HG03139 (cell line): ENCODE measurements at regions not wholly inside any gene's neighbourhood (a gene's known extent, or its start where the extent isn't known, plus 50 kb on each side); places are given as distances from the start of the nearest gene placed in this dataset.
"Not testable (repeated sequence)": the region's sequence is repeated elsewhere in the genome, so short reads cannot be mapped to it uniquely, and the experiment has no call there.

Experiments used
- ATAC-seq: cut with Tn5 transposase; IDR thresholded peaks from one replicate; pipeline ENCODE4 v1.9.1; 2021; ENCODE audit not compliant: unreplicated experiment

DNA sequence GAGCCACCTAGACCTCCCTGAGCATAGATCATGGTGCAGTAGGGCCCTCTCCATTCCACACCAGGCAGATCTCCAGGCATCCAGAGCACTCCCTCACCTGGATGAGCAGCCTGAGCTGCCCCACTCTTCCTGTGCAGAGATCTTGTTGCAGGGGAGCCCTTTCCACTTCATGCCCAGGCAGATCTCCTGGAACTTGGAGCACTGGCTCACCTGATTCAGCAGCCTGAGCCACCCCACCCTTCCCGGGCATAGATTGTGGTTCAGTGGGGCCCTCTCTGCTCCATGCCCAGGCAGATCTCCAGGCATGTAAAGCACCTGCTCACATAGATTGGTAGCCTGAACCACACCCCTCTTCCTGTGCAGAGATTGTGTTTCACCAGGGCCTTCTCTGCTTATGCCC lies 78.0 kb downstream of the SEC16B start:
- ATAC-seq, result no peak

DNA sequence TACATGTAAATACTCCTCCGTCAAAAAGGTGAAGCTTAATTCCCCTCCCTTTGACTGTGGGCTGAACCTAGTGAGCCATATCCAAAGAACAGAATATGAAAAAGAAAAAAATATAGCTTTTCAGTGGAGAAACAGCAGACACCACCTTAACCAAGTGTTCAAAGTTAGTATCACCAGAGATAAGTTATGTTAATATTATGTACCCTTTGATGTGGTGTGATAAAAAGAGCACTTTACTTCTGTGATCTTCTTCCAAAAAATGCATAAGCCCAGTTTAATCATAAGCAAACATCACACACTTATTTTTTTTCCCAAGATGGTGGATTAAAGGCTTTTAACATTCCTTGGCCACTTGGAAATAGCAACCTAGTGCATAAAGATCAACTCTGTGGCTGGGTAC lies 79.4 kb downstream of the SEC16B start:
- ATAC-seq, result no peak

DNA sequence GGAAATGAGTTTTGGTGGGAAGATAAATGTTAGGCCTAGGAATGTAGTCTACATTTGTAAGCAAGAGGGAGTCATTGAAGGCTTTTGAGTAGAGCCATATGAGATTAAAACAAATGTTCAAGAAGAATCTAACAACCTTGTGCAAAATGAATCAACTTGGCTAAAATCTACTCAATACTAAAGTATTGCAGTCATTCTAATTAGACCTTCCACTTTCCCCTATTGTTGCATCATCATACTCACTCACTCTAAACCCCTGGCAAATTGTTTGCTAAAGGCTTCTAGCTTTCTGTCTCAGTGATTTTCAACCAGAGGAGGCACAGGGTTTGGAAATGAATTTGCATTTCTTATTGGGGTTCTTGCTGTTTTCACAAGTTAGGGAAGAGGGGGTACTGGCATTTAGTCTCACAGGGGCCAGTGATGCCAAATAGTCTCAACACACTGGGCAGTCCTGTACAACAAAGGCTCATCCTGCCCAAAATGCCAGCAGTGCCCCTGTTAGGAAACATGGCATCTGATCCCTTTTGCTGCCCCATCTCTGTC lies 85.3 kb downstream of the SEC16B start:
- ATAC-seq, result no peak

DNA sequence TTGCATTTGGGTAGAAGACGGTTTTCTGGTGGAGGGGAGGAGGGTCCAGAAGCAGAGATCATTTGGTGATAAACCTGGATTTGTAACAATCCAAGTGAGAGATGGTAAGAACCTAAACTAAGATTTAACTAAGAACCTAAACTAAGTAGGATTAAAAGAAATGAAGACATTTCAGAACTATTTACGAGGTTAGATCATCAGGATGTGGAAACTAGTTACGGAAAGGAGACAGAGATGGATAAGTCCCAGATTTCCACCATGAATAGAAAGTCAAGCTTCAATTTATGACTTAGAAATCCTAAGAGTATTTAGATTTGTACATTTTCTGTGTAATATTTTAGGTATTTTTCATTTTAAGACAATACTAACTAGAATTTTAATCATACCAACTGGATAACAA lies 86.3 kb downstream of the SEC16B start:
- ATAC-seq, result no peak

DNA sequence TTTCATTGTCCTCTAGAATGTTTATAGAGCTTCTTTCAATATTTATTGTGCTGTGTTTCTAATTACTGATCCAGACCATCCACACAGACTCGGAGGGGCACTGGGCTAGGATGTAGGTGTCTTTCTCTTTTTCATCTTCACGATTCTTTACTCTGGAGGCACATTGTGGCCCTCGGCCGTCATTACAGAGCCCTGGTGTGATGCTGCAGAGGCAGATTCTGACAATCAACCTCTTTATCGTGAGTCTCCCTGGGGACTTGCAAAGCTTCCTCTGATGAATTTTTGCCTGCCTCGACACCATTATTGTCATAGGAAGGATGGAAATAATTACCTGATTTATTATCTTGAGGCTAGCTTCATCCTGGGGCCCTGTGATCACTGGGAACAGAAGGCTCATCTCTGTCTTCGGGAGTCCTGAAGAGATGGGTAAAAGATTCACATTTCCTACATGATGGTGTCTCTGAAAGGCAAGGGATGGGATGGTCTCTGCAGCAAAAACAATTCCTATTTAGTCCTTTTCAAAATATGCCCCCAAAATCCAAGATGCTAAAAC lies 89.4 kb downstream of the SEC16B start:
- no peak for ATAC-seq

DNA sequence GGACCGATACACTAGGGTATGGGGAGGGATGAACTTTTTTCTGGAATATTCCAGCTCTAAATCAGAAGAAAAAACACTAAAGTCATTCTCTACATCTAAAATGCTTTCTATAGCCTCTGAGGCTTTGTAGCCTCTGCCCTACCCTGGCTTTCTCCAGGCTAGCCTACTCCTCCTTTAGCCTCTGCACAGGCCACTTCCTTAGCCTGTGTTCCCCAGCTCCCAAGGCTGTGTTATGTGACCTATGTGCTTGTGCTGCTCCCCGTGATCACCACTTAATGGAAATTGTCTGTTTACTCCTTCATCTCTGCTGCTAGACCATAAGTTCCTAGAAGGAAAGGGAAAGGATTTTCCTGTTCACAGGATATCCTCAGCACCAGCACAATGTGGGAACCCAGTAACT lies 92.8 kb downstream of the SEC16B start:
- ATAC-seq, result no peak

DNA sequence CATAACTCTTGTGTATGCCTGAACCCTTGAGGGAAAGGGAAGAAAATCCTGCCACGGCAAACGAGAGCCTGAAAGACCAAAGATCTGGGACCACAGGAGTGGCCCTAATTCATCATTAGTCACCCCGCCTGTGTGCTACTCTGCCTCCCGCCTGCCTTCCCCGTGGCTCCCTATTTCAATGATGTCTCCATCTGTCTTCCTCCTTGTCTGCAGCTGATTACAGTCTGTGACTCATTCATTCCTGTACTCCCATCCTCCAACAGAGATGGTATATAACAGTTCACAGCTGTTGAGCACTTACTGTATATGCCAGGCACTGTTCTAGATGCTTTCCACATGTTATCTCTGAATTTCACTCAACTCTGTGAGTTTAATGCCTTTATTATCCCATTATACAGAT lies 96.6 kb downstream of the SEC16B start:
- no peak for ATAC-seq

DNA sequence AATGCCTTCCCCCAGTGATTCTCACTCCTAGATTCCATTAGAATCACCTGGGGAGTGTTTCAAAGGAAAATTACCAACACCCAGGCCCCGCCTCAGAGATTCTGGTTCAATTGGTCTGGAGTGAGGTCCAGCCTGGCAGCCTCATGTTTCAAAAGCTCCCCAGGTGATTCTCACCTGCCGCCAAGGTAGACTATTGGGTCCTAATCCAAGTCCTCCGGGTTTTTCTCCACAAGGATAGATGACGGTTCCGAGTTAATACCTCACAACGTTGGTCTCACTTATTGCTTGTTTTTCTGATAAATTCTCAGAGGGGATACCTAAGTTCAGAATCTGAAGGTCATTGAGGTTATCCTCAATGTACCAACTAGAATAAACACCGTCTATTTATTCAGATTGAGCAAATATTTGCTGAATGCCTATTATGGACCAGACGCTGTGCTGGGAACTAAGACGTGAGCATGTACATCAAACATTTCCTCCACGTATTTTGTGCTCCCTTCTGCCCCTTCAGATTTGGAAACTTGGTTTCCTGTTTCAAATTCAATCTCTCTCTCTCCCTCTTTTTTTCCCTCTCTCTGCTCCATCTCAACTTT lies 97.5 kb downstream of the SEC16B start:
- ATAC-seq, result no peak

DNA sequence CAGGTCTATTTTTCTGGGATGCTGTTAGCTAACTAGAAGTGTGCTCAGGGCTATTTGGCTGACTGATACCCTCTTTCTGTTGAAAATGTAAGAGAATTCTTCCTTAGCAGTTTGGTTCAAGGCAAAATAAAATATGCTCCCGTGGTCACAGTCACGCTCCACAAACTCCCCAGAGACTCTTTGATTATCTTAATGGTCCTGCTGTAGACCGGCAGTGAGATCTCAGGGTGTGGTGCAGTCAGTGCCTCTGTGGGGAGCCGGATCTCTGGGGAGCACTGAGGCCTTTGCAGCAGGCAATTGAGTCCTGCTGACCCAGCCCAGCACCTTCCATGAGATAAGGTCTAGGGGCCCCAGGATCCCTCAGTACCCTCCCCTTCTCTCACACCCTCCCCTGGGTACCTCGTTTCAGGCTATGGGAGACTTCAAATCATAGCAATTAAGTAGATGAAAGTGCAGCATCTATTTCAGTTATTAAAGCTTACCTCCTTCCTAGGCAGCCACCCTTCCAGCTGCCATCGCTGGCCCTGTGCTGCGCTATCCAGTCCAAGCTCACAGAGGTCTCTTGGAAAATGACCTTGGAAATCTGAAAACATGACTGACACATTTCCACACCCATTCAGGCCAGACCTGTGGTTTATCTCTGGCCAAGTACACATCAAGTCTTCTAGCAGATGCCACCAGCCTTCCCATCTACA lies 98.1 kb downstream of the SEC16B start:
- ATAC-seq, result no peak

DNA sequence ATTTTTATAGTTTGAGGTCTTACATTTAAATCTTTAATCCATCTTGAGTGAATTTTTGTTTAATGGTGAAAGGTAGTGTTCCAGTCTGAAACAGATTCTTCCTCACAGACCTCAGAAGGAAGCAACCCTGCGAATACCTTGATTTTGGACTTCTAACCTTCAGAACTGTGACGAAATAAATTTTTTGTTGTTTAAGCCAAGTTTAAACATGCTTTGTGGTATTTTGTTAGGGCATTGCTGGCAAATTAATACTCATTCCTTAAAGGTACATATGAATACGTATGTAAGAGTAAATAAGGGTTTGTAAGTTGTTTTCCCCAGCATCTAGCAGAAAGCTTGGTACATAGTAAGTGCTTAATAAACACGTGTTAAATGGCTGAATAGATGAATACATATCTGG lies 100.3 kb downstream of the SEC16B start:
- no peak for ATAC-seq

DNA sequence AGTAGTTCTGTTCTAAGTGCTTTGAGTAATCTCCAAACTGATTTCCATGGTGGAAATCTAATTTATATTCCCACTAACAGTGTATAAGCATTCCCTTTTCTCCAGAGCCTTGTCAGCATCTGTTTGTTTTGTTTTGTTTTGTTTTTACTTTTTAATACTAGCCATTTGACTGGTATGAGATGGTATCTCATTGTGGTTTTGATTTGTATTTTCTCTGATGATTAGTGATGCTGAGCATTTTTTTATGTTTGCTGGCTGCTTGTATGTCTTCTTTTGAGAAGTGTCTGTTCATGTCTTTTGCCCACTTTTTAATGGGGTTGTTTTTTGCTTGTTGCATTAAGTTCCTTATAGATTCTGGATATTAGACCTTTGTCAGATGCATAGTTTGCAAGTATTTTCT lies 100.8 kb downstream of the SEC16B start:
- ATAC-seq, result not testable (repeated sequence)

DNA sequence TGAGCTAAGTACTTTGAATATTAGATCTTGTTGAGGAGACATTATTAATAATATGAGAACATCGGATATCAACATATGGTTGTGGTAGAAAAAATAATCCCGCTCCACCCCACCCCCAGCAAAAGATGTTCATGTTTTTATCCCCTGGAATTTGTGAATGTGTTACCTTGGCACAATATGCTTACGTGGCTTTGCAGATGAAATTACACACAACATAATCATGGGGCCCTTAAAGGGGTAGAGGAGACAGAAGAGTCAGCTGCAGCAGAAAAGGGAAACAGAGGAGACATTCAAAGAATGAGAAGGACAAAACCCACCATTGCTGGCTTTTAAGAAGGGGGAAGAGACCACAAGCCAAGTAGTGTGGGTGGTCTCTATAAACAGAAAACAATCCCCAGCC lies 104.1 kb downstream of the SEC16B start:
- ATAC-seq, result no peak

DNA sequence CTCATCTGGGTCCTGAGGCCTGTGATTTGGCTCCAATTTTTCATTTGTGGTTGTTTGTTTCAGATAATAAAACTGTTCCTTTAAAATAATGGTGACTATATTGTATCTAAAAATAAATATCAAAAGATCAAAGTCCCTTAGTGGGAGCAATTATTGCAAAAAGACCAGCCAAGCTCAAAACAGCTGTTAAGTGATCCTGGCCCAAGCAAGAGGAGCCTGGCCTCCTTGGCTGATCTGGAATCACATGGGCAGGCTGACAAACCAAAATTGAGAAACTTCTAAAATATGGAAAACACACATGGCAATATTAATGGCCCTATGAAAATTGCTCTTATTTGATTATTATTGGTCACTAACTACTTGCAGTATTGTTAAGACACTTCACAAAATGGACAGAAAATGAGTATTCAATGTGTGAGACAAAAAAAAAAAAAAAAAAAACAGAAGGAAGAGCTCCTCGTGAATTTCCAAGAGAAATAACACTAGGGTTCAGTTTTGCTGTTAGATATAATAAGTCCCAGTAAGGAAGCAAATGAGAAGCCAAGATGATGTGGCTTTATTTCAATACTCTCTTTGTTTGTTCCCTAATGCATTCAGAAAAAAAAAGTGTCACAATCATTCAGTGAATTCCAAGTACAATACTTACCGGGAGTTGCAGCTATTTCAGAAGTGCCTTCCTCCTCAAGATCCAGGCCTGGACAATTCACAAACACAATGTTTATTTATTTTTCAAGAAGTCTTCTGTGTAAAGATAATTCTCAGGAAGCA lies 105.1 kb downstream of the SEC16B start:
- ATAC-seq, result no peak

DNA sequence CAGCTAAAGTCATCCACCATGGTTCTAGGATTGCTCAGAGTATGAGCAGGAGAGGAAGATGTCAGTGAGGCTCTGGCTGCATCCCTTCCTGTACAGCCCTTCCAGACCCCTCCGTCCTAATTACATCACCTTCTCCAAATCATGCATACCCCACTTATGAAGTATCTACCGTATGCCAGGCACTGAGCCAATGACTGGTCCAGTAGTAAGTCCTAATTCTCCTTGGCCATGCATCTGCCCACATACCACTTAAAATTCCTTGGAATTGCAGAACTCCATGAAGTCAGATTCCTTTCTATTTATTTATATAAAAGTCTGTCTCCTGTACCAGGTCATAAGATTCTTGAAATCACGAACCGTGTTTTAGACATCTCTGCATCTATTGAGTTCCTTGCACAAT lies 106.1 kb downstream of the SEC16B start:
- ATAC-seq, result no peak

DNA sequence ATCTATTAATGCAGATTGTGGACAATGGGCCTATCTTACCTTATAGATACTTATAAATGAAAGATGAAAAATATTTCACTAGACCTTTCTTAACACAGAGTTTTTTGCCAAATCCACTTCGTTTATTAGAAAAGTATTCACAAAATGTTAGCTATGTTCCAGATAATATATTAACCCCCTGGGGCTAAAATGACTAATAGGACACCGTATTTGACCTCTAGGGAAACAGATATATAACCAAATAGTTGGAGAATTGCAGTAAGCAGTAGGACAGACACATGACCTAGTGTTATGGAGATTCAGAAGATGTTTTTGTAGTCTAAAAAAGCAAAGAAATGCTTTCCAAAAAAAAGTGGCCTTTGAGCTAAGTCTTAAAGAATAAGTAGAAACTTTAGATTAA lies 106.9 kb downstream of the SEC16B start:
- no peak for ATAC-seq

DNA sequence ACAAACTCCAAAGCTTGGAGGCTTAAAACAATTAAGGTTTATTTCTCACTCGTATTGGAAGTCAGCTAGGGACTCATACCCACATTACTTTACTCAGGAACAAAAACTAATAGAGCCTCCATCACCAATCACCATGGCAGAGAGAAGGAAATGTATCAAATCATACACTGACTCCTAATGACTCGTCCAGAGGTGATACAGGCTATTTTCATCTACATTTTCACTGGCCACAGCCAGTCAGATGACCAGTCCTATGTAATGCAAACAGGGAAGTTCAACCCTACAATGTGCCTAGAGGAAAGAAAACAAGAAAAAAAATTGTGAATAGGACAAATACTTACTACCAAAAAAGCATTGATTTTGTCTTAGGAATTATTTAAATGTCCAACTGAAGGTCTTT lies 110.3 kb downstream of the SEC16B start:
- ATAC-seq, result no peak

DNA sequence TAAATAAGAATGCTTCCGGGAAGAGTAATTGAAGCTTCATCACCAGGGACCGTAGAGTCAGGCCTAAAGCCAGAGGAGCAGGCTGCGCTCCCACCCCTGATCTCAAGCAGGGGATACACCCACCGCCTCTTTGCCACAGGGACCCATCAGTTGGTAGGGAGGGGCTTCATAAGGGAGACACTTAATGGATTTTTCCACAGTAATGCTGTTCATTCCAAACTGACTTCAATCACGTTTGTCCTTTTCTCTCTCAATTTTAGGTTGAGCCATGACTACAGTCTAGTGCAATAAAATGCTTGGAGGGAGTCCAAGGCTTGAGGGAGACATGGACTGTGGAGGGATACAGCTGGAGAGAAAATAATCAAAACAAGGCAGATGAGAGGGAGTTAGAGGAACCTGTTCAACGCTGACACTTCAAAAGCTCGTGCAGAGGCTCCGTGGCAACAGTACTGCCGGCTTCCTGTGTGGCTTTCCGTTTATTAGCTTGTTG lies 111.5 kb downstream of the SEC16B start:
- no peak for ATAC-seq

DNA sequence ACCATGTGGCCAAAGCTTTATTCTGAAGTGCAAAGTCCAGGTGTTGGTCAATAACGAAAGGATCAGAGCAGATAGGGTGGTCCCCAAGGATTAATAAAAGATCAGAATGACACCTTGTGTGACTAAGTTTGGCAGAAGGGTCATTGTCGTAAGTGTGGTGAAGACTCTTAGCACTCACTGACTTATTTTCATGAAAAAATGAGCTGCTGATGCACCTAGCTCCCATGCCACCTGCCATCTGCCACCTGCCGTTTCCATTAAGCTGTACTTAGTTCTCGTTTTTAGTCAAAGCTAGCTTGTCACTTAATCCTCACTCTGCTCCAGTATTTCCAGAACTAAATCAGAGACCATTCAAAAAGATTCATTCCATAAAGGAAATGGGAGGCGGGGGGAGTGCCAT lies 112.6 kb downstream of the SEC16B start:
- ATAC-seq, result no peak

DNA sequence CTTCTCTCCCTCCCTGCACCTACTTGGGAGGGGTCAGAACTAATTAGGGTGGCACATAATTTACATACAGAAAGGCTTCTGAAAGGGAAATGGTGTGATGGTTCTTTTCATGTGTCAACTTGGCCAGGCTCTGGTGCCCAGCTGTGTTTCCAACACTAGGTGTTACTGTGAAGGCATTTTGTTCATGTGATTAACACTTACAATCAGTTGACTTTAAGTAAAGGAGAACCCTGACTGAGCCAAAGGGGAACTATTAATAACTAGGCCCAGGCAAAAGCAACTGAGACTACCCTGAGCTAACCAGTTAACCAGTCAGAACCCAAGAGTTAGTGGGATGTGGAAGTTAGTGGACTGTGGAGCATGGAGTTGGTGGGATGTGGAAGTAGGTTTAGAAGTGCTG lies 114.9 kb downstream of the SEC16B start:
- ATAC-seq, result no peak

DNA sequence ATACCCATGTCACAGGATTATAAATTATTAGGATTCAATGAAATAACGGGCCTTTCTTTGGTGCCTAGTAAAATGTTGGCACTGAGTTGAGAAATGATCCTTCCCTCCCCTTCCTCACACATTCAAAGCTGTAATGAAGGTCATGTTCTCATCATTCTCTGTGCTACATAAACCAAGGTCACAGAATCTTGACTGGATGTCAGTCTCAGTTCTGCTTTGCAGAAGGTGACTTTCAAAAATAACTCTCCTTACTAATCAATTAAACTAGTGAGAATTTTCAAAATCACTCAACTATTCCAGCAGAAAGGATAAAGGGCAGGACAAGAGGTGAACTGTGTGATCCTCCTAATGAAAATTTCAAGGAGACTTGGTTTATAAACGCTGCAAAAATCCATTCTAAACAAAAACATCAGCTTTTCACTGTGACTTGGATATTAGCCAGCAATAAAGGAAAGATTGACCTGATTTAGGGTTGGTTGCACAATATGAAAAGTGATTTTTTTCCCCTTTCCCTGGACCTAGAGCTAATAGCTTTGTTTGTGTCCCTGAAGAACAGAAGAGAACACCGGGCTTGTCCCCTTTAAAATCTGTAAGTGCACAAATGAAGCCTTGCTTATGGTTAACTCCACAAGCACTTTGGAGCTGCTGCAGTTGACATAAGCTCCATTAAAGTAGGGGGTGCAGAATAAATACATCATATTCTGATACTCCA lies 120.1 kb downstream of the SEC16B start:
- no peak for ATAC-seq

DNA sequence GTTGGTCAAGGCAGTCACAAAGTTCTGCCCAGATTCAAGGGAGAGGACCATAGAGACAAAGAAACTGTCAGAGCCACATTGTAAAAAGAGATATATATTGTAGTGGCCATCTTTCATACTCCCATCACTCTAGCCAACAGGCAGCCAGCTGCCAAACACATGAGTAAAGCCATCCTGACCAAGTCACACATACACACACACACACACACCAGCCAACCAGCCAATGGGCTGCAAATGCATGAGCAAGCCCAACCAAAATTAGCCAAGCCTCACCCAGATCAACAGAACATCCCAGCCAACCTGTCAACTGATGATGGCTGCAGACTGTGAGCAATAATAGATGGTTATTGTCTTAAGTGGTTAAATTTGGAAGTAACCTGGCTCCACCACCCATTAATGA lies 120.7 kb downstream of the SEC16B start:
- no peak for ATAC-seq
